ENCODE measurements at regions not wholly inside any gene's neighbourhood (a gene's known extent, or its start where the extent isn't known, plus 50 kb on each side); places are given as distances from the start of the nearest gene placed in this dataset.
"Not testable (repeated sequence)": the region's sequence is repeated elsewhere in the genome, so short reads cannot be mapped to it uniquely, and the experiment has no call there.

DNA sequence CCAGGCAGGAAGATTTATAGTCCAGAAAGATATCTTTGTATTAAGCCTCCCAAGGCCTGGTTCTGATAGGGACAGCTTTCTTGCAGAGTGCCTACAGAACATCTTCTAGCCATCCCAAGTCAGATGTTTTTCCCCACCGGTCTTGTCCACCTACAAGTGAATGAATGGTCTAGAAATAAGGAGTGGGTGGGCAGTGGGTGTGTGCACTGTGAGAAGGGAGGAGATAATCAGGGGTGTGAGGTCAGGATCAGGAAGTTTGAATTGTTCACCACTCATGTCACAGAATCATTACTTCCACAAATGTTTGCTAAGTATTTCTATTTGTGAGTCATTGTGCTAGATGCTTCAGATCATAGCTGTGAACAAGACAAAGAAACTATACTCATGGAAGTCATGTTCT, 332.6 kb downstream of the NKX6-1 start:
- in situ Hi-C loops (cut with MboI; ENCODE audit: low pct_unique_long_range_greater_than_20kb, low sequenced_read_pairs), result no loop called here
- DNase-seq, result no peak

DNA sequence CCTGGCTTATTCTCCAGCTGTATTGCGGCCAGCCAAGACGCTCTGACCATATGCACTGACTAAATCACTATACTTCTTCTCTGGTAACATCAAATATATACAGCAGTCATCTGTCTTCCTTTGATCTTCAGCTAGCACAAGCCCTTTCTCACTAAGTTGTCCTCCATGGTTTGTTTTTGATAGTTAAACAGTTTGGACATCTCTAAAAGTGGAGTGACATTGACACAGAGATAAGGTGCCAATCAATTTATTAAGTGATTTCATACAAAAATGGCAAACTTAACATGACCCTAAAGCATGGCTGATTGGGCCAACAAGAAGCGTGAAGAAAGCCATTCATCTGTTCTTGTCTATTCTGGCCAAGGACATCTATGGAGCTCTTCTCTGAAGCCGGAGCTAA, 334.9 kb downstream of the NKX6-1 start:
- in situ Hi-C loops (cut with MboI; ENCODE audit: low pct_unique_long_range_greater_than_20kb, low sequenced_read_pairs), result no loop called here

DNA sequence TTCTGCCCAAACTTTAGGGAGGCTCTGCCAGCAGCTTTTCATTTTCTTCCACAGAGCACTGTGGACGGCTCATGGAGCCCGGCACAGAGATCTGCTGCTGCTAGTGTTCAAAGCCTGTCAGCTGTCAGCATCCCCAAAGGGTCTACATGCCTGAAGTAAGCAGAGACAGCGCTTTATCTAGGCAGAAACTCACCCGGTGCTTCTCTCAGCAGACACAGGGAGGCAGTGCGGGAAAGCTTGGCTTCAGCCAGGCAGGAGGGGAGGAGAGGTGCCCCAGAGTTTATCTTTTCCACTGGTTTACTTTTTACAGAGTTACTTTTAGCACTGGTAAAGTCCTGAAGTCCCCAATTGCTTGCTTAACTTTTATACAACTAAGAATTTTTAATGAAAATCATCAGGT, 339.3 kb downstream of the NKX6-1 start:
- in situ Hi-C loops (cut with MboI; ENCODE audit: low pct_unique_long_range_greater_than_20kb, low sequenced_read_pairs), result no loop called here
- no peak for DNase-seq

More for the DNA sequence above, 334.9 kb downstream of the NKX6-1 start:
- no peak for DNase-seq

DNA sequence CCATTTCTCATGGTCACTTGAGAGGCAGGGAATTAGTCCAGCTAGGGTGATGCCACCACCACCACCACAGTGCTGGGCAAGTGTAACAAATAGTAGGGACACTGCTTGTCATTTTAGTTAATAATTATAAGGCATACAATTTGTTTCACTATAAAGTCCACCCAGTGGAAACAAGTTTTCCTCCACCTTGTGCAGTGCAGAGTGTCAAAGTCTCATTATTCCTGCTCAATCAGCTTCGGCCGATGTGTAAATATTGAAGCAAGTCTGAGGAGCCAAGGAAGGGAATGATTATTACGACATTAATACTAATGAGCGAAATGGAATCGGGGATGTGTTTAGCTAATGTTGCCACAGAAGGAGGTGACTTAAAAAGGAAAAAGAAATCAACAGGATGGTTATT, 340.4 kb downstream of the NKX6-1 start:
- in situ Hi-C loops (cut with MboI; ENCODE audit: low pct_unique_long_range_greater_than_20kb, low sequenced_read_pairs), result no loop called here
- no peak for DNase-seq

DNA sequence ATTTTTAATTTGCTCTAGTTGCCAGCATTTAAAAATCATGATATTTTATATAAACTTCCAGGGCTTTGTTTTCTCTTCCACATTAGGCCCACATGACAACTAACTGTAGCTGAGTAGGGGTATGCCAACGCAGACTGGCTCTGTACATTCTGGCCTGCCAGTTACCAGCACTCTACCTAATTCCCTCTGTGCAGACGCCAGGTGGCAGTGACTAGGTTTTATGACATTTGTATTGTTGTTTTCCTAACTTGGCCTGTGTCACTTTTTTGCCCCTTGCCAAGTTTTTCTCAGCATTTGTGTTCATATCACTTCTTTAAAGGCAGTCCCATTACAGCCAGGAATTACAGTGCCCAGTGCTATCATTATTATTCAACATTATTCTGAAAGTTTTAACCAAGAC, 347.5 kb downstream of the NKX6-1 start:
- in situ Hi-C loops (cut with MboI; ENCODE audit: low pct_unique_long_range_greater_than_20kb, low sequenced_read_pairs), result no loop called here
- DNase-seq, result no peak

DNA sequence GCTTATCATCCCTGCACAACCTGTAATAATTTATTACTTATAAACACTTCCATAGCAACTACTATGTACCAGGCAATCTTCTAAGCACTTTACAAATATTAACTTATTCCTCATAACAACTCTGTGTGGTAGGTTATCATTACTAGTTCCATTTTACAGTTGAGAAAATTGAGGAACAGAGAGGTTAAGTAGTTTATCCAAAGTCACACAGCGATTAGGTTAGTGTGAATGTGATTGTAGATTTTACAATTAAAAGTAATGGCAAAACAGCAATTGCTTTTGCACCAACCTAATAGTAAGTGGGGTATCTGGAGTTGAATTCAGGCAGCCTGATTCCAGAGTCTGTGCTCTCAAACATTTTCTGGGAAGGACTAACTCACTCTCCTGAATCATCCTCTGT, 348.9 kb downstream of the NKX6-1 start:
- in situ Hi-C loops (cut with MboI; ENCODE audit: low pct_unique_long_range_greater_than_20kb, low sequenced_read_pairs), result no loop called here
- DNase-seq, result no peak

DNA sequence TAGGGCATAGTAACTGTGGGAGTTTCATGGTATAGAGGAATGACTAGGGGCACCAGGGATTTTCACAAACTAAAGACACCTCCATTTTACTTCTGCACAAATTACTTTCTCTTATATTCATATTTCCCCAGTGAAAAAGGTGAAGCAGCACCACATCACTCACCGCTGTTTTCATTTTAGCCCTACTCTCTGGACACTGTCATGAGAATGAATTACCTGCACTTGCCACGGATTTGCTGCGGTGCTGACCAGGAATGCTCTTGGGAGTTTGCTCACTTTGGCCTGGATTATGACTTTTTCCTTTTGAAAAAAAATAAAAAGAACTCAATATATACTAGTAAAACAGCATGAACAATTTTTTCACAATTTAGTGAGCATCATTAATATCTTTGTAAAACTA, 351.3 kb downstream of the NKX6-1 start:
- no peak for DNase-seq
- in situ Hi-C loops (cut with MboI; ENCODE audit: low pct_unique_long_range_greater_than_20kb, low sequenced_read_pairs), result no loop called here

DNA sequence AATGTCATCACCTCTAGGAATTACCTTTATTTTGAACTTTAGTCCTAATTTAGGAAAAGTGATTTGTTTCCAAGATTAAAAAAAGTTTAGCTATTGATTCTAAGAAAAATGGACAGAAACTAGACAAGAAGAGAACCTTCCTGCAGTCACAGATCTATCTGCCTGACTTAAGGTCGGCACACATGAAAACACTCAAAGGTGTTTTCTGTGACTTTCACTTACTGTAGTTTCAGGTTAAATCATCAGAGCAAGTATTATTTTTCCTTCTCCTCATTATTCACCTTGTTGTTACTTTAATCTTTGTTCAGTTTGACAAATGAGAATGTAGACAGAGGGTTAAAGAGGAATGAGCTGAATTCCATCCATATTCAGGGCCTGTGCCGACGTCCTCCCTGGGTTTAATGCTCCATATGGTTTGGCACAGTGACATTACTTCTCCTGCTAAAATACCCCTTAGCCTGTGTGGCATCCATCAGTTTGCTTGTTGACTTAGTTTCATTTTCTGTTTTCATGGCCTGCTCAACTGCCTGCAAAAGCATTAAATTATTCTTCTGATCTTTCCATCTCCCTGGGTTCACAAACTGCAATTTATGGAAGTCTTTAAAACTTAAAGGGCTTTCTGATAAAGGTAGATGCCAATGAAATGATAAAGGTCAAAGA, 352.7 kb downstream of the NKX6-1 start:
- in situ Hi-C loops (cut with MboI; ENCODE audit: low pct_unique_long_range_greater_than_20kb, low sequenced_read_pairs), result no loop called here
- no peak for DNase-seq

DNA sequence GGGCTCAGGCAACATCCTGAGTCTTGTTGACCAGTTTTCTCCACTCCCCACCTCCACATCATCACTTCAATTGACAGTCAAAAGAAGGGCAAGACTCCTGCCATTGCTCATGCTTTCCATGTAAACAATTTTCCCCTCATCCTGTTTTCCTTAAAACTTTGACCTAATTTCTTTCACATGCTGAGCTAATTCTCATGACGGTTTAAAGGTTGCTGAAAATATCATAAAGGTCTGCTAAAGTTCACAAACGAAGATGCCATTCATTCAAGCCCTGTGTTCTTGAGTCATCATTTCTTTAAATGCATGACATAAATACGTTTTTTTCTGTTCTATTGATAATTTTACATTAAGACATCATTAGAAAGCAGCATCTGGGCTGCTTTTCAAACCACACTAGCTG, 353.9 kb downstream of the NKX6-1 start:
- no peak for DNase-seq
- in situ Hi-C loops (cut with MboI; ENCODE audit: low pct_unique_long_range_greater_than_20kb, low sequenced_read_pairs), result no loop called here

DNA sequence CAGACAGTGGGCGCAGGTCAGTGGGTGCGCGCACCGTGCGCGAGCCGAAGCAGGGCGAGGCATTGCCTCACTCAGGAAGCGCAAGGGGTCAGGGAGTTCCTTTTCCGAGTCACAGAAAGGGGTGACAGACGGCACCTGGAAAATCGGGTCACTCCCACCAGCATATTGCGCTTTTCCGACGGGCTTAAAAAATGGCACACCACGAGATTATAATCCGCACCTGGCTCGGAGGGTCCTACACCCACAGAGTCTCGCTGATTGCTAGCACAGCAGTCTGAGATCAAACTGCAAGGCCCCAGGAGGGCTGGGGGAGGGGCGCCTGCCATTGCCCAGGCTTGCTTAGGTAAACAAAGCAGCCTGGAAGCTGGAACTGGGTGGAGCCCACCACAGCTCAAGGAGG, 372.2 kb downstream of the NKX6-1 start:
- DNase-seq; in situ Hi-C loops (cut with MboI; ENCODE audit: low pct_unique_long_range_greater_than_20kb, low sequenced_read_pairs): not testable (repeated sequence)

DNA sequence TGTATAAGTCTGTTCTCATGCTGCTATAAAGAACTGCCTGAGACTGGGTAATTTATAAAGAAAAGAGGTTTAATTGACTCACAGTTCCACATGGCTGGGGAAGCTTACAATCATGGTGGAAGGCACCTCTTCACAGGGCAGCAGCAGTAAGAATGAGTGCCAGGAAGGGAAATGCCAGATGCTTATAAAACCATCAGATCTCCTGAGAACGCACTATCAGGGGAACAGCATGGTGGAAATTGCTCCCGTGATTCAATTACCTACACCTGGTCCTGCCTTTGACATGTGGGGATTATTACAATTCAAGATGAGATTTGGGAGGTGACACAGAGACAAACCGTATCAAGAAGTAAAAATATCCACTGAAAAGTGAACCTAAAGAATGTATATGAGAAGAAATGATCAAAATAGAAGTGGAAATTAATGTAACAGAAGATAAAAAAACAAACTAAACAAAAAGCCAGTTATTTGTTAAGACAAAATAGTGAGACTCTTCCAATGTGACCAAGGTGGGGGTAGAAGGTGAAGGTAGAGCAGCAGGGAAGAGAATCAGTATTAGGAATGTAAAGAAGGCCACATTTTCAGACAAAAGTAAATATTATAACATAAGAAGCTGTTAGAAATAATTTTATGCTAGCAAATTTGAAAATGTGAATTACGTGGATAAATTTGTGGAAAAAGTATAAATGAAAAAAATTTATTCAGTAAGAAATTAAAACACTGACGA, 372.9 kb downstream of the NKX6-1 start:
- DNase-seq, result no peak
- in situ Hi-C loops (cut with MboI; ENCODE audit: low pct_unique_long_range_greater_than_20kb, low sequenced_read_pairs), result no loop called here

DNA sequence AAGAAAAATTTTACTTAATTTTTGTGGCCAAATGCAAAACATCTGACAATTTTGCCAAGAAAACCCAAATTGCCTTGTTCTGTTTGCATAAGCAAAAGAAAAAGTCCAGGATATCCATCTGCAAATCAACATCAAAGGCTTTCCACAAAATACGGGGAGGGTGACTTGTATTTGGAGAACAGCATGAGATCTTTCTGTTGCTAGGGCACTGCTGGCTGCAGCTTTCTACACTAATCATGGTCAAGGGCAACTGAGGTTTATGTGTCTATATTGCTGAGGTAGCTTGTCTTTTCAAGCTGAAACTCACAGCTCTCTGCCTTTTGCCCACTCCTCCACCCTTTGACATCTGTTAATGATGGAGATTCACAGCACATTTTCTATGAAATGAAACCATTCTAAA, 389.1 kb downstream of the NKX6-1 start:
- in situ Hi-C loops (cut with MboI; ENCODE audit: low pct_unique_long_range_greater_than_20kb, low sequenced_read_pairs), result no loop called here

DNA sequence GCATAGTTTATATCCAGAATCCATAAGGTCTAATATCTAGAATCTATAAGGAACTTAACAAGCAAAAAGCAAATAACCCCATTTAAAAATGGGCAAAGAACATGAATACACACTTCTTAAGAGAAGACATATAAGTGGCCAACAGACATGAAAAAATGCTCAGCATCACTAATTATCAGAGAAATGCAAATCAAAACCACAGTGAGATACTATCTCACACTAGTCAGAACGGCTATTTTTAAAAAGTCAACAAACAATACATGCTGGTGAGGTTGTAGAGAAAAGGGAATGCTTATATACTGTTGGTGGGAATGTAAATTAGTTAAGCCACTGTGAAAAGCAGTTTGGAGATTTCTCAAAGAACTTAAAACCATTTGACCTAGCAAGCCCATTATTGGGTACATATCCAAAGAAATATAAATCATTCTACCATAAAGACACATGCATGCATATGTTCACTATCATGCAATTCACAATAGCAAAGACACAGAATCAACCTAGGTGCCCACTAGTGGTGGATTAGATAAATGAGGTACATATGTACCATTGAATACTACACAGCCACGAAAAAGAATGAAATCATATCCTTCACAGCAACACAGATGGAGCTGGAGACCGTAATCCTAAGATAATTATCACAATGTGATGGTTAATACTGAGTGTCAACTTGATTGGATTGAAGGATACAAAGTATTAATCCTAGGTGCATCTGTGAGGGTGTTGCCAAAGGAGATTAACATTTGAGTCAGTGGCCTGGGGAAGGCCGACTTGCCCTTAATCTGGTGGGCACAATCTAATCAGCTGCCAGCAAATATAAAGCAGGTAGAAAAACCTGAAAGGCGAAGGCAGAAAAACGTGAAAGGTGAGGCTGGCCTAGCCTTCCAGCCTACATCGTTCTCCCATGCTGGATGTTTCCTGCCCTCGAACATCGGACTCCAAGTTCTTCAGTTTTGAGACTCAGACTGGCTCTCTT, 397.2 kb downstream of the NKX6-1 start:
- DNase-seq; in situ Hi-C loops (cut with MboI; ENCODE audit: low pct_unique_long_range_greater_than_20kb, low sequenced_read_pairs): not testable (repeated sequence)

More for the DNA sequence above, 389.1 kb downstream of the NKX6-1 start:
- DNase-seq, result no peak

DNA sequence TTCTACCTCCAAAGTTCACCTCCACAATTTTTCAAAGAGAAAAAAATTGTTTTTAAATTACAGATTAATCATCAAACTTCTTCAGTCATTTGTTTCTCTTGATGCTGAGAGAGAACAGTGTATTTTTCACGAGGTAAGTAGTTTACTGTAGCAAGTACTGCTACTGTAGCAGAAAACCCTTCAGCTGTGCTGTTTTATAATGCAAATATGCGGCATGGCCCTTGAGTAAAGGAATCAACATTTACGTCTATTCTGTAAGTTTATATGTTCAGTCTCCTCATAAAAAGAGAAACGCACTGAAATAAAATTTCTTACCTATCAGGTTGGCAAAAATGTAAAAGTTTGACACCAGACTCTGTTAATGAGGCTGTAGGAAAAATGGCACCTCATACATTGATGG, 399.0 kb downstream of the NKX6-1 start:
- no peak for DNase-seq
- in situ Hi-C loops (cut with MboI; ENCODE audit: low pct_unique_long_range_greater_than_20kb, low sequenced_read_pairs), result no loop called here

DNA sequence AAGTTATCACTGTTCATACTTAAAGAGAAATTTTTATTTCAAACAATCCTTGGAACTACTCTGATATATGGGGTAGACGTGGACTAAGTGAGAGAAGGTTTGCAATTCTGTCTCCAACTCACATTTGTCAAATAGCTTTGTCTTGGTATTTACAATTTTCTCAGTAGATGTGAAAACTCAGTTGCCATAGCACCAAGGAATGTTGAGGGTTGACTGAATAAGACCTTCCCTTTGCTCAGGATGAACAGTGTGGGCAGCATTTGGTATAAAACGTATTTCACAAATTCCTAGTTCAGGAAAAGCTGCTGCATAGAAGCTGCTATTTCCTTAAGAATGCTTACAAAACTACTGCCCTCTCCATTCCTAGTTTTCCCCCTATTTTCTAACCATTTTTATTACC, 399.5 kb downstream of the NKX6-1 start:
- in situ Hi-C loops (cut with MboI; ENCODE audit: low pct_unique_long_range_greater_than_20kb, low sequenced_read_pairs), result no loop called here
- DNase-seq, result no peak

DNA sequence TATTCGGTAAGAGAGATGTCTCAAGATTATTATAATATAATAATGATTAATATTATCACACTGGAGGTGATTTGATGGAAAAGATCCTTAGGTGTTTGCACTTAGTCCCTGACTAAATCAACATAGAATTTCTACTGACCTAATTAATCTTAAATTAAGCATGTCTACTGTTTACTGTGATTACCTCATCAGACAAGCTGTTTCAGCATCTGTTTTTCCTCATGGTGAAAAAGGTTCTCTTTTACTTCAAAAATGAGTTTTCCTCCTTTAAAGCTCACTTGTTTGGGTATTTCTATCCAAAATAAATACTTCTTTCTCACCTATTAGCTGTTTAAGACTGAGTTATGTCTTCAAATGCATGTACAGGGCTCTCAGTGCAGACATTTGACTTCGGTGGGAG, 407.8 kb downstream of the NKX6-1 start:
- in situ Hi-C loops (cut with MboI; ENCODE audit: low pct_unique_long_range_greater_than_20kb, low sequenced_read_pairs), result no loop called here
- DNase-seq, result no peak

DNA sequence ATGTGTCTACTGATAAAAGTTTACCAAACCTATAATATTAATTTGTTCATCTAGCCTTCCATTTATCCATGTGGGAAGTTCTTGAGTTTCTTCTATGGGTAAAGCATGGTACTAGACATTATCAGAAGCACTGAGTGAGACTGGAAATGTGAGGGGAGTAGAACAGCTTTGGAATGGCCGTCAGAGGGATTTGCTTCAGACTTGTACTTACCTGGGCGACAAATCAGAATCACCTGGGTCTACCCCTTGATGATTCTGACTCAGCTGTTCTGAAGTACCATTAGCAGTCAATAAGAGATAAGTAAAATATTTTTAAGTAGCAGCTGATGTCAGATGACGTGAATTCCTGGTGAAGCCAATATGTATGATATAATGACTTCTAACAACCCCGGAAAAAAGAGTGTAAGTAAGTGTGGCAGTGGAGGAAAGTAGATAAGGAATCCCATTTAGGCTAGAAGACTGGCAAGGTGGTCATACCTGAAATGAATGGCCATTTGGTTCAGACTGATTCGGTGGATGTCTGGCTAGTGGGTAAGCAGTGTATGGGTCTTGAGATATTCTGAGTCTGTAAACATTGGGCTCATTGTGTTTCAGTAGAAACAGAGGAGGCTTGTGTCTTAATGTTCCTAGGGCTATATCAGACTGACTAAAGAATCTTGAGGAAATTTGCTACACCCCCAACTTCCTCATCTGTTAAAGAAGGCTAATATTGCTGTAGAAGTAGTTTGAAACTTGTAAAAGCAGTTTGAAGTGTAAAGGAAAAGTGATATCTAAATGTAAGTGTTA, 409.2 kb downstream of the NKX6-1 start:
- DNase-seq, result no peak
- in situ Hi-C loops (cut with MboI; ENCODE audit: low pct_unique_long_range_greater_than_20kb, low sequenced_read_pairs), result no loop called here

DNA sequence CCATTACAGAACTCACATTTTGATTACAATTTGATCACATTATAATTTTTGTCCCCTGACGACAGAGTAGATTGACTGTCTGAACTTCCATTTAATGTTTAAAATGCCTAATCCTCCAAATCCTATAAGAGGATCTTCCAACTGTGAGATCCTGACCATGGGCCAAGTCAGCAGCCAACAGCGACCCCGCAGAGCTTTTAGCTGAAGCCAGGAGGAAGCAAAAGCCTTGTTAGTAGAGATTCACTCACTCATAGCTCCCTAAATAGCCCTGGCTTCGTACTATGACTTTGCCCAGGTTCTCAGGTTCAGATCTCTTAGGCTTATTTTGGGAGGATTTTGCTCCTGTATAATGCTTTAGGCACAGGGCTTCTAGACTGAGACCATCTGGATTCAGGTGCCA, 413.1 kb downstream of the NKX6-1 start:
- in situ Hi-C loops (cut with MboI; ENCODE audit: low pct_unique_long_range_greater_than_20kb, low sequenced_read_pairs), result no loop called here
- no peak for DNase-seq

DNA sequence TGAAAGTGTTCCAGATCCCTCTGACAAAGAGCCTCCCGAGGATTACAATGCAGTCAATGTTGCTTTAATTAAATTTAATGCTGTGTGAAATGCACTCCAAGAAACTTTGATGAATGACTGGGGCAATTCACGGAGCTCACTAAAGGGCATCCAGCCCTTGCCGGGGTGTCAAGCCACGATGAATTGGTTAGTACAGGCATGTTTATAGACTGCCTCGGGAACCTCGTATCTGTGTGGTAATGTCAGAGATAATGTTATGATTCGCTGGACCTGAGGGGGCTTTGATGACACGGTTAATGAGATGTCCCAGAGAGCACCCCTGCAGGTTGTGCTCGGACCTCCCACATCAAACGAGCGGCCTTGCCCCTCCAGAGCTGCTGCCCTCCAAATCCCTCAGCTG, 428.8 kb downstream of the NKX6-1 start:
- no peak for DNase-seq
- in situ Hi-C loops (cut with MboI; ENCODE audit: low pct_unique_long_range_greater_than_20kb, low sequenced_read_pairs), result no loop called here

Measured in KBM-7 (cell line).